ENCODE measurements at regions not wholly inside any gene's neighbourhood (a gene's known extent, or its start where the extent isn't known, plus 50 kb on each side); places are given as distances from the start of the nearest gene placed in this dataset.

- TF ChIP-seq CTCF (IDR thresholded peaks at IDR 0.05; ENCODE audit: poor library complexity) = no peak
- no peak for TF ChIP-seq EZH2 (IDR thresholded peaks at IDR 0.05; ENCODE audit: borderline replicate concordance)
- TF ChIP-seq EZH2phosphoT487 (IDR thresholded peaks at IDR 0.05; ENCODE audit: low read depth, severe bottlenecking, unreplicated experiment) = no peak
These were observed 63.7 kb upstream of the SIAH1 start for GRCh38 chr16:48448841-48449481.
